ENCODE measurements at regions not wholly inside any gene's neighbourhood (a gene's known extent, or its start where the extent isn't known, plus 50 kb on each side); places are given as distances from the start of the nearest gene placed in this dataset.

DNA sequence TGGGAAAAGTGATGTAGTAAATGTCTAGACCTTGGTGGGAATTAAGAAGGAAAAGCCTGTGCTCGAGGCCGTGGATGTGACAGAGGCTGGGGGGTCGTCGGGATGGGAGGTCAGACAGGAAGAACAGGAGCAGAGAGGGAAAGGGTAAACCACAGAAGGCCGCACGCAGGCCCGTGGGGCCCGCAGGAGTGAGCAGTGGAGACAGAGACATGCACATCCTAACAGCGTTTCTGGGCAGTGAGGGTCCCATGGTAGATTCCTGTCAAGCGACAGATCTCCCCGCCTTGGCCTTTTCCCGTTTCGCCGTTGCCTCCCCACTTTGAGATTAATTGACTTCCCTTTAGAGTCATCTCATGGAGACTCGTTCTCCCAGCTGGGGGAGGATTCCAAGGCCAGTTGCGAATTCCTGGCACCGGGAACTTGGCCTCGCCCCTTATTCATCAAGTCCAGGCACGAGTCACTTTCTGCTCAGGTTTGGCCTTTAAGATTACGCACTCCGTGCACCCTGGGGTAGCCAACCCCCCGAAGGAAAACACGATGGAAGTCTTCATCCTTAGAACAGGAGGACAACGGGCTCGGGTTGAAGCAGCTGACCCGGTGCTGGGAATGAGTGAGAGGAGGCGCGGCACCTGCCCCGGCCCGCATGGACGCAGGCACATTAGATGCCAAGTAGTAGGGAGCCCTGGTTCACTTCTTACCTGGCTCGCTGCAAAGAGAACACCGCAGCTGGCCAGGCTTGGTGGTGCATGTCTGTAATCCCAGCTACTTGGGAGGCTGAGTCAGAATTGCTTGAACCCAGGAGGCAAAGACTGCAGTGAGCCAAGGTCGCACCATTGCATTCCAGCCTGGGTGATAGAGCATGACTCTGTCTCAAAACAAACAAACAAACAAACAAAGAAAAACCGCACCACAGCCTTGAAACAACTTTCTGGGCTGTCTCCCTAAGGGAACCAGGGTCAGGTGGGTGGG lies 315.2 kb upstream of the SHH start:
- Mint-ChIP-seq H3K9me3 (no peaks in the 10 kb centered on the region), H3K27ac (no peak overlapping the region), H3K36me3 (ENCODE audit: low read depth) (no peaks in the 10 kb centered on the region), H3K27me3 (ENCODE audit: insufficient read depth, low read depth, poor library complexity) (peaks cover 3% of the 10 kb centered on the region), H3K4me1 (0 out of 3 replicates have a peak, but pooled peaks cover 2% of the 10 kb centered on the region), H3K4me3 (no peak overlapping the region)
- no peaks in the 10 kb centered on the region for H4K20me1 ChIP-seq (replicated peaks; ENCODE audit: insufficient read depth)
- TF ChIP-seq, protein P1, sequence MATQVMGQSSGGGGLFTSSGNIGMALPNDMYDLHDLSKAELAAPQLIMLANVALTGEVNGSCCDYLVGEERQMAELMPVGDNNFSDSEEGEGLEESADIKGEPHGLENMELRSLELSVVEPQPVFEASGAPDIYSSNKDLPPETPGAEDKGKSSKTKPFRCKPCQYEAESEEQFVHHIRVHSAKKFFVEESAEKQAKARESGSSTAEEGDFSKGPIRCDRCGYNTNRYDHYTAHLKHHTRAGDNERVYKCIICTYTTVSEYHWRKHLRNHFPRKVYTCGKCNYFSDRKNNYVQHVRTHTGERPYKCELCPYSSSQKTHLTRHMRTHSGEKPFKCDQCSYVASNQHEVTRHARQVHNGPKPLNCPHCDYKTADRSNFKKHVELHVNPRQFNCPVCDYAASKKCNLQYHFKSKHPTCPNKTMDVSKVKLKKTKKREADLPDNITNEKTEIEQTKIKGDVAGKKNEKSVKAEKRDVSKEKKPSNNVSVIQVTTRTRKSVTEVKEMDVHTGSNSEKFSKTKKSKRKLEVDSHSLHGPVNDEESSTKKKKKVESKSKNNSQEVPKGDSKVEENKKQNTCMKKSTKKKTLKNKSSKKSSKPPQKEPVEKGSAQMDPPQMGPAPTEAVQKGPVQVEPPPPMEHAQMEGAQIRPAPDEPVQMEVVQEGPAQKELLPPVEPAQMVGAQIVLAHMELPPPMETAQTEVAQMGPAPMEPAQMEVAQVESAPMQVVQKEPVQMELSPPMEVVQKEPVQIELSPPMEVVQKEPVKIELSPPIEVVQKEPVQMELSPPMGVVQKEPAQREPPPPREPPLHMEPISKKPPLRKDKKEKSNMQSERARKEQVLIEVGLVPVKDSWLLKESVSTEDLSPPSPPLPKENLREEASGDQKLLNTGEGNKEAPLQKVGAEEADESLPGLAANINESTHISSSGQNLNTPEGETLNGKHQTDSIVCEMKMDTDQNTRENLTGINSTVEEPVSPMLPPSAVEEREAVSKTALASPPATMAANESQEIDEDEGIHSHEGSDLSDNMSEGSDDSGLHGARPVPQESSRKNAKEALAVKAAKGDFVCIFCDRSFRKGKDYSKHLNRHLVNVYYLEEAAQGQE (IDR thresholded peaks at IDR 0.05; ENCODE audit: unreplicated experiment): no peak
- DNase-seq (ENCODE audit: low spot score): peak; percentile 5
- H3F3A ChIP-seq (replicated peaks; ENCODE audit: low read depth): no peaks in the 10 kb centered on the region
- no peak overlapping the region for H3K4me2 ChIP-seq
- peak; percentile 79 for ATAC-seq
- no peaks in the 10 kb centered on the region for H3K4me1 ChIP-seq (ENCODE audit: insufficient read depth)
- no peak overlapping the region for H2AFZ ChIP-seq
- no peaks in the 10 kb centered on the region for H3K36me3 ChIP-seq (ENCODE audit: insufficient read depth)
- H3K9me2 ChIP-seq (ENCODE audit: insufficient read depth): no peaks in the 10 kb centered on the region
- H3K79me2 ChIP-seq (replicated peaks; ENCODE audit: insufficient read depth): no peaks in the 10 kb centered on the region
- H3K27me3 ChIP-seq (ENCODE audit: insufficient read depth): no peaks in the 10 kb centered on the region
- no peak overlapping the region for H3K4me3 ChIP-seq
- no peak overlapping the region for H3K27ac ChIP-seq (ENCODE audit: low read depth)

DNA sequence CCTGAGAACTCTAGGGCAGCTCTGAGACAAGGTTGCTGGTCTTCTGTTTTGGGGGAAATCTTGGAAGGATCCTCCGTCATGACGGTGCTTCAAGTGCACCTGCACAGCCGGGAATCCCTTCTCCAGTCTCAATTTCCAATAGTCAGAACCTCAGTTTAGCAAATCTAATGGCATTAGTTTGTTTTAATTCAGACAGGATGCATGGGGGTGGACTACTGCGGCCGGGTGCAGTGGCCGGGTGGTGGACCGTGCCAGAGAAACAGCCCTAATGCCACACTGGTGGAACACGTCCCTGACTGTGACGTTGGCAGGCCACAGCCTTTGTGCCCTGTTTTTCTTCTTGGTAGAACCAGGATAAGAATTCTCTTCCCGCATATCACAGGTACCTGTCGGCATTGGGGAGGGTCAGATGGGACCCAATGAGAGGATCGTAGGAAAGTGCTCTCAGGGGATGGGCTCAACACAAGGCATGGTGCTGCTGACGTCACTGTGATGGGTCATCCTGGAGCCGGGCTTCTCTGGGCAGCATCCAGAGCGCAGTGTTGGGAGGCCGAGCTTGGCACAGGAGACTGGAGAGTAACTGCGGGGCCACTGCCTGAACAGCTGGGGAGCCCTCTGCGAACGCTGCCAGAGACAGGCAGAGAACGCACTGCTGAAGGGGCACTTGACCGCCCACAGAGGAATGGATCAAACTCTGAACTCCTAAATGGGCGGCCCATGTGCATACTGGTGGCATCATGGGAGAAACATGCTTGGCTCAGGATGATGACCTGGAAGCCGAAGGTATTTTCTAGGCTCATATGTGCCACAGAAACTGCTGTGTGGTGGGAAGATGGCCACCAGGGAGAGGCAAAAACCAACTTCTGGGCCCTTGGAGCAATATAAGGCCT lies 313.8 kb upstream of the SHH start:
- no peaks in the 10 kb centered on the region for H3F3A ChIP-seq (replicated peaks; ENCODE audit: low read depth)
- no peak overlapping the region for H3K27ac Mint-ChIP-seq
- no peak overlapping the region for H3K4me3 ChIP-seq
- H3K9me3 Mint-ChIP-seq: no peaks in the 10 kb centered on the region
- no peaks in the 10 kb centered on the region for H3K27me3 ChIP-seq (ENCODE audit: insufficient read depth)
- no peaks in the 10 kb centered on the region for H3K36me3 Mint-ChIP-seq (ENCODE audit: low read depth)
- no peak overlapping the region for H2AFZ ChIP-seq
- no peaks in the 10 kb centered on the region for H3K36me3 ChIP-seq (ENCODE audit: insufficient read depth)
- H3K27ac ChIP-seq (ENCODE audit: low read depth): no peak overlapping the region
- H3K79me2 ChIP-seq (replicated peaks; ENCODE audit: insufficient read depth): no peaks in the 10 kb centered on the region
- H3K9me2 ChIP-seq (ENCODE audit: insufficient read depth): no peaks in the 10 kb centered on the region
- no peaks in the 10 kb centered on the region for H4K20me1 ChIP-seq (replicated peaks; ENCODE audit: insufficient read depth)
- 0 out of 3 replicates have a peak, but pooled peaks cover 2% of the 10 kb centered on the region for H3K4me1 Mint-ChIP-seq
- H3K4me1 ChIP-seq (ENCODE audit: insufficient read depth): no peaks in the 10 kb centered on the region
- H3K4me2 ChIP-seq: no peak overlapping the region
- H3K4me3 Mint-ChIP-seq: no peak overlapping the region
- peaks cover 3% of the 10 kb centered on the region for H3K27me3 Mint-ChIP-seq (ENCODE audit: insufficient read depth, low read depth, poor library complexity)
- DNase-seq (ENCODE audit: low spot score) (no peak), ATAC-seq (no peak)
- TF ChIP-seq CTCF (conservative IDR thresholded peaks at IDR 0.05; ENCODE audit: low read depth in 2 of 2) (no peak), ZNF462 (CRISPR knock-in tag; IDR thresholded peaks at IDR 0.05) (no peak), EZH2phosphoT487 (IDR thresholded peaks at IDR 0.05; ENCODE audit: unreplicated experiment) (no peak), ZNF114 (CRISPR knock-in tag; IDR thresholded peaks at IDR 0.05) (no peak), EZH2 (IDR thresholded peaks at IDR 0.05; ENCODE audit: low read depth, unreplicated experiment) (no peak)

All from GM23338 (cell line).